IMR-90 (cell line): ENCODE measurements at regions not wholly inside any gene's neighbourhood (a gene's known extent, or its start where the extent isn't known, plus 50 kb on each side); places are given as distances from the start of the nearest gene placed in this dataset.

ENCODE experiments used
- ATAC-seq: fragments of 200-7000 bp; cut with Tn5 transposase; 2 replicates; pipeline ENCODE4 v1.9.1; 2020; ENCODE audit warnings: low read depth, mild to moderate bottlenecking, moderate library complexity
- BruUV-seq: library from RNA; stranded (reverse); fragments of 400-500 nt; replicated peaks from 2 replicates; lab custom pipeline; 2021; lab: Mats Ljungman, UMichigan
- CTCF ChIA-PET: fragments of 300-600 bp; formaldehyde crosslinking; extraction: SDS; loops from one replicate; lab custom pipeline; 2021; ENCODE audit warnings: antibody characterized with exemption; lab: Yijun Ruan, JAX
- POLR2A ChIA-PET: fragments of 300-600 bp; sonication (Branson Sonifier 250); formaldehyde crosslinking; loops from one replicate; lab custom pipeline; 2022; ENCODE audit warnings: antibody characterized with exemption; ENCODE audit not compliant: unreplicated experiment; lab: Charles Lee
- DNase-seq: peaks from one replicate; pipeline ENCODE4 v3.0.0; 2013
- H2AFZ ChIP-seq: replicated peaks from 2 replicates; pipeline ENCODE3; 2013; ENCODE audit warnings: low read length, mild to moderate bottlenecking; ENCODE audit not compliant: poor library complexity
- H2AK5ac ChIP-seq: 2 replicates; pipeline ENCODE4 v1.6.1; 2013; ENCODE audit warnings: low read depth, low read length, inconsistent platforms
- H2AK9ac ChIP-seq: replicated peaks from 2 replicates; pipeline ENCODE3; 2013; ENCODE audit warnings: mild to moderate bottlenecking, low read depth, low read length, moderate library complexity; ENCODE audit not compliant: poor library complexity
- H2BK120ac ChIP-seq: 2 replicates; pipeline ENCODE4 v1.6.1; 2013; ENCODE audit warnings: low read depth, low read length, inconsistent platforms
- H2BK15ac ChIP-seq: 3 replicates; pipeline ENCODE4 v1.6.1; 2013; ENCODE audit warnings: low read depth, low read length, inconsistent platforms
- H2BK20ac ChIP-seq: 2 replicates; pipeline ENCODE4 v1.6.1; 2013; ENCODE audit warnings: low read depth, mild to moderate bottlenecking, inconsistent platforms, low read length, moderate library complexity
- H2BK5ac ChIP-seq: 2 replicates; pipeline ENCODE4 v1.6.1; 2013; ENCODE audit warnings: mild to moderate bottlenecking, low read depth, low read length, inconsistent platforms; ENCODE audit not compliant: poor library complexity, severe bottlenecking
- H3K14ac ChIP-seq: replicated peaks from 2 replicates; pipeline ENCODE4 v1.6.1; 2013; ENCODE audit warnings: low read depth, low read length, inconsistent platforms
- H3K18ac ChIP-seq: 2 replicates; pipeline ENCODE4 v1.6.1; 2013; ENCODE audit warnings: low read depth, low read length, control low read depth
- H3K23ac ChIP-seq: 2 replicates; pipeline ENCODE4 v1.6.1; 2013; ENCODE audit warnings: low read depth, low read length, inconsistent platforms
- H3K27ac ChIP-seq: 2 replicates; pipeline ENCODE4 v1.5.1; 2013; ENCODE audit warnings: mild to moderate bottlenecking, control low read depth, low read length; ENCODE audit not compliant: insufficient read depth
- H3K27me3 ChIP-seq: 2 replicates; pipeline ENCODE4 v1.6.1; 2013; ENCODE audit warnings: low read length; ENCODE audit not compliant: control insufficient read depth, insufficient read depth
- H3K36me3 ChIP-seq: 2 replicates; pipeline ENCODE4 v1.6.1; 2013; ENCODE audit warnings: low read length, mixed read lengths; ENCODE audit not compliant: control insufficient read depth, insufficient read depth
- H3K4ac ChIP-seq: 2 replicates; pipeline ENCODE4 v1.6.1; 2013; ENCODE audit warnings: low read depth, low read length, inconsistent platforms
- H3K4me1 ChIP-seq: 2 replicates; pipeline ENCODE4 v1.6.1; 2013; ENCODE audit warnings: low read length, mixed read lengths; ENCODE audit not compliant: control insufficient read depth, insufficient read depth
- H3K4me2 ChIP-seq: 2 replicates; pipeline ENCODE4 v1.6.1; 2013; ENCODE audit warnings: low read depth, mild to moderate bottlenecking, control low read depth, low read length, moderate library complexity
- H3K4me3 ChIP-seq: 2 replicates; pipeline ENCODE4 v1.5.1; 2013; ENCODE audit warnings: low read depth, mild to moderate bottlenecking, control low read depth, low read length, moderate library complexity; ENCODE audit not compliant: insufficient read depth
- H3K56ac ChIP-seq: 2 replicates; pipeline ENCODE4 v1.6.1; 2013; ENCODE audit warnings: low read length, inconsistent platforms; ENCODE audit not compliant: insufficient read depth; ENCODE audit errors: extremely low read depth
- H3K79me1 ChIP-seq, 2 experiments: 2 replicates each; pipeline ENCODE4 v1.6.1; 2013; ENCODE audit warnings: low read length in 2 of 2, inconsistent platforms in 1 of 2, low read depth in 1 of 2
- H3K9ac ChIP-seq: 2 replicates; pipeline ENCODE4 v1.6.1; 2013; ENCODE audit warnings: low read depth, low read length, control low read depth
- H3K9me1 ChIP-seq: 2 replicates; pipeline ENCODE4 v1.6.1; 2013; ENCODE audit warnings: low read length, inconsistent platforms; ENCODE audit not compliant: insufficient read depth
- H3K9me3 ChIP-seq: 2 replicates; pipeline ENCODE4 v1.6.1; 2013; ENCODE audit warnings: low read length; ENCODE audit not compliant: control insufficient read depth, insufficient read depth
- H4K20me1 ChIP-seq: 2 replicates; pipeline ENCODE4 v1.6.1; 2013; ENCODE audit warnings: low read length, inconsistent platforms; ENCODE audit not compliant: insufficient read depth
- H4K5ac ChIP-seq: 2 replicates; pipeline ENCODE4 v1.6.1; 2013; ENCODE audit warnings: mild to moderate bottlenecking, low read depth, low read length, control low read depth
- H4K8ac ChIP-seq, 2 experiments: 2 replicates each; pipeline ENCODE4 v1.6.1; 2013; ENCODE audit warnings: low read depth in 2 of 2, low read length in 2 of 2, control low read depth in 1 of 2, inconsistent platforms in 1 of 2
- H4K91ac ChIP-seq: 2 replicates; pipeline ENCODE4 v1.6.1; 2013; ENCODE audit warnings: low read depth, low read length, inconsistent platforms; ENCODE audit not compliant: insufficient read depth
- BHLHE40 ChIP-seq: fragments of 150-350 bp; IDR thresholded peaks from 2 replicates; pipeline ENCODE4 v1.6.1; 2016; ENCODE audit warnings: mild to moderate bottlenecking, low read depth, low read length
- FOS ChIP-seq: fragments of 150-350 bp; IDR thresholded peaks from 2 replicates; pipeline ENCODE4 v1.6.1; 2016; ENCODE audit warnings: low read depth, low read length
- RAD21 ChIP-seq: IDR thresholded peaks from 2 replicates; pipeline ENCODE4 v1.6.1; 2012; ENCODE audit warnings: low read length, improper control_type of control experiment
- RFX5 ChIP-seq: IDR thresholded peaks from 2 replicates; pipeline ENCODE4 v1.8.0; 2012; ENCODE audit warnings: low read depth, mild to moderate bottlenecking, low read length, moderate library complexity
- SMC3 ChIP-seq: fragments of 150-350 bp; IDR thresholded peaks from 2 replicates; pipeline ENCODE4 v1.6.1; 2016; ENCODE audit warnings: low read depth, mild to moderate bottlenecking, antibody characterized with exemption, low read length, moderate library complexity
- WGBS, 2 experiments: methylation state at CpG; one replicate each; pipeline versions ENCODE4 v1.1.5 to v1.1.7; 2013; ENCODE audit warnings: missing lambda C conversion rate in 2 of 2; ENCODE audit not compliant: insufficient read length in 1 of 2; ENCODE audit errors: extremely low coverage in 2 of 2; 5-methylcytosine and 5-hydroxymethylcytosine counted together
- dilution Hi-C: fragments of 300-500 bp; cut with HindIII; formaldehyde crosslinking; loops from one replicate; pipeline ENCODE4 v1.14.3; 2018; ENCODE audit warnings: low sequenced_read_pairs; ENCODE audit not compliant: unreplicated experiment
- in situ Hi-C: fragments of 300-500 bp; cut with MboI; formaldehyde crosslinking; loops from 3 replicates; pipeline ENCODE4 v1.14.3; 2019; ENCODE audit warnings: low sequenced_read_pairs, inconsistent platforms, mixed read lengths
- intact Hi-C: fragments of 100-400 bp; cut with micrococcal nuclease; formaldehyde crosslinking; loops from 2 replicates; pipeline ENCODE4 v1.10.0; 2022
- TF ChIP-seq, protein P1 (sequence below): conservative IDR thresholded peaks from 2 replicates; pipeline ENCODE4 v1.5.1; 2012; ENCODE audit warnings: mild to moderate bottlenecking, low read depth, low read length, improper control_type of control experiment

DNA sequence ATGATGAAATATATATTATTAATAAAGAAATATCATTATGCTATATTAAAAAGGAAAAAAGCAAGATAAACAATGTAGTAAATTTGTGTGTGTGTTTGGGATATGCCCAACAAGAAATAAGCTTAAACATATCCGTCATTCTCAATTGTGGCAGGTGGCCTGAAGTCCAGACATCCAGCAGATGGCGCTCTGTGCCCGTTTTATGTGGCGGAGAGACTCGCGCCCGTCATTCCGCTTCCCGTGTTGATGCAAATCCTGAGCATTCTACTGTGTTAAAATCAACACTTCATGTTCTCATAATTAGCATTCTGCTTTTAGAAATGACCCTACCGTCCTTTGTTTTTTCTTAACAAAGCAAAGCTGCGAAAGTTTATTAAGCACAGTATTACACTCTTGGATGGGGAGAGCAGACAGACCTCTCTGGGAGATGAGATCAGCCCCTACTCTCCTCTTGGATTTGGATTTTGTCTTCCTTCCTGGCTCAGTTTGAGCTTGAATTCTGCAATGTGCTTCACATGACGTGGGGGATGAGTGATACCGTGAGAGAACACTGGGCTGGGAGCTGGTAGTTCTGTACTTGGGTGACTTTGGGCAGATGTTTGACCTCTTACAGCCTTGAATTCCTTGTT lies 125.8 kb downstream of the MCHR2 start:
- dilution Hi-C loops (no loop called here), in situ Hi-C loops (loop anchor here (5.0 to 25.0 kb wide), 2 partner anchors 229 to 619 kb away; no protein-coding TSS in a partner anchor), intact Hi-C loops (loop anchor here (1.0 to 5.0 kb wide), 4 partner anchors 37 to 609 kb away; no protein-coding TSS in a partner anchor)
- Histone ChIP-seq H3K4me3 (no peak overlapping the region), H3K79me1 (no peaks in the 10 kb centered on the region), H2BK20ac (no peak overlapping the region), H3K9ac (no peak overlapping the region), H2AK5ac (no peak overlapping the region), H4K8ac (no peak overlapping the region), H3K27ac (no peak overlapping the region), H3K9me1 (no peaks in the 10 kb centered on the region), H3K4me1 (no peaks in the 10 kb centered on the region), H3K56ac (no peak overlapping the region), H3K4me2 (peak overlapping the region; percentile 30; the same call in 1 of the 2 replicates), H4K91ac (no peak overlapping the region), H3K9me3 (no peaks in the 10 kb centered on the region), H2AFZ (no peak overlapping the region), H2AK9ac (no peak overlapping the region), H3K23ac (no peak overlapping the region), H2BK5ac (no peak overlapping the region), H3K4ac (no peak overlapping the region), H3K27me3 (peaks cover 31% of the 10 kb centered on the region), H2BK15ac (no peak overlapping the region), H4K5ac (no peak overlapping the region), H3K18ac (no peak overlapping the region), H3K14ac (no peak overlapping the region), H3K36me3 (no peaks in the 10 kb centered on the region), H4K20me1 (no peaks in the 10 kb centered on the region), H2BK120ac (no peak overlapping the region)
- CTCF ChIA-PET: interaction anchor here (0.6 to 3.1 kb wide), 22 partner anchors 9 to 975 kb away, joined by 3 to 51 read pairs (median 4); no protein-coding TSS in a partner anchor
- TF ChIP-seq, protein P1, sequence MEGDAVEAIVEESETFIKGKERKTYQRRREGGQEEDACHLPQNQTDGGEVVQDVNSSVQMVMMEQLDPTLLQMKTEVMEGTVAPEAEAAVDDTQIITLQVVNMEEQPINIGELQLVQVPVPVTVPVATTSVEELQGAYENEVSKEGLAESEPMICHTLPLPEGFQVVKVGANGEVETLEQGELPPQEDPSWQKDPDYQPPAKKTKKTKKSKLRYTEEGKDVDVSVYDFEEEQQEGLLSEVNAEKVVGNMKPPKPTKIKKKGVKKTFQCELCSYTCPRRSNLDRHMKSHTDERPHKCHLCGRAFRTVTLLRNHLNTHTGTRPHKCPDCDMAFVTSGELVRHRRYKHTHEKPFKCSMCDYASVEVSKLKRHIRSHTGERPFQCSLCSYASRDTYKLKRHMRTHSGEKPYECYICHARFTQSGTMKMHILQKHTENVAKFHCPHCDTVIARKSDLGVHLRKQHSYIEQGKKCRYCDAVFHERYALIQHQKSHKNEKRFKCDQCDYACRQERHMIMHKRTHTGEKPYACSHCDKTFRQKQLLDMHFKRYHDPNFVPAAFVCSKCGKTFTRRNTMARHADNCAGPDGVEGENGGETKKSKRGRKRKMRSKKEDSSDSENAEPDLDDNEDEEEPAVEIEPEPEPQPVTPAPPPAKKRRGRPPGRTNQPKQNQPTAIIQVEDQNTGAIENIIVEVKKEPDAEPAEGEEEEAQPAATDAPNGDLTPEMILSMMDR: peak; percentile 84
- TF ChIP-seq RFX5 (no peak), BHLHE40 (no peak), SMC3 (peak; percentile 64), RAD21 (peak; percentile 87), FOS (no peak)
- peak; percentile 51 for DNase-seq
- no TSS peak for BruUV-seq
- POLR2A ChIA-PET: no interaction called here
- ATAC-seq: peak; percentile 93
- WGBS, 2 experiments: 0% methylated on average over 6 of the region's 13 CpGs; no CpG with 5 or more reads in 1 of the 2 experiments
